Gastroesophageal sphincter (tissue), 3 donors: ENCODE measurements at regions not wholly inside any gene's neighbourhood (a gene's known extent, or its start where the extent isn't known, plus 50 kb on each side); places are given as distances from the start of the nearest gene placed in this dataset.

ENCODE experiments used
- CTCF ChIP-seq, 4 experiments: fragments of 200-600 bp in 2 of 4; fragments of 450-650 bp in 2 of 4; sonication (generic) in 1 of 4; IDR thresholded peaks; one replicate each; pipeline ENCODE4 v1.5.1; 2017 to 2019; ENCODE audit warnings: antibody characterized with exemption in 4 of 4, mild to moderate bottlenecking in 2 of 4, moderate library complexity in 2 of 4
- POLR2A ChIP-seq, 2 donors: fragments of 450-650 bp; IDR thresholded peaks; one replicate each; pipeline ENCODE4 v1.6.1; 2017; ENCODE audit warnings: antibody characterized with exemption in 2 of 2, mild to moderate bottlenecking in 2 of 2, moderate library complexity in 1 of 2

GRCh38 chr2:219702796-219703545 is 75.5 kb downstream of the SLC4A3 start:
- TF ChIP-seq CTCF (IDR thresholded peaks at IDR 0.05) (no peak), POLR2A (IDR thresholded peaks at IDR 0.05) (no peak)
